Activated T-cell treated with anti-CD3 and anti-CD28 coated beads, Interleukin-2, amount 50 U/mL, for 72 hours (primary cell): ENCODE measurements at regions not wholly inside any gene's neighbourhood (a gene's known extent, or its start where the extent isn't known, plus 50 kb on each side); places are given as distances from the start of the nearest gene placed in this dataset.

Experiments
- ATAC-seq, 2 donors: fragments of 150-1000 bp; cut with Tn5 transposase; replicated peaks in 1 of 2; 2 replicates each; pipeline ENCODE4 v1.10.0; 2021; ENCODE audit warnings: moderate library complexity in 2 of 2, mild to moderate bottlenecking in 1 of 2
- DNase-seq, 2 donors: peaks; one replicate each; pipeline ENCODE4 v3.0.0; 2021 to 2022; ENCODE audit warnings: mixed read lengths in 1 of 2
- H3K27ac Mint-ChIP-seq: one replicate; pipeline ENCODE4 v1.8.0; 2022; ENCODE audit warnings: mild to moderate bottlenecking, moderate library complexity, mixed read lengths
- H3K27me3 Mint-ChIP-seq: one replicate; pipeline ENCODE4 v1.8.0; 2022; ENCODE audit warnings: low read depth, mixed read lengths
- H3K36me3 Mint-ChIP-seq, 2 donors: one replicate each; pipeline ENCODE4 v1.8.0; 2022; ENCODE audit warnings: mixed read lengths in 2 of 2, mild to moderate bottlenecking in 1 of 2; ENCODE audit not compliant: insufficient read depth in 2 of 2
- H3K4me1 Mint-ChIP-seq: one replicate; pipeline ENCODE4 v1.8.0; 2022; ENCODE audit warnings: low read depth, mixed read lengths
- H3K4me3 Mint-ChIP-seq, 2 donors: one replicate each; pipeline ENCODE4 v1.8.0; 2022; ENCODE audit warnings: mild to moderate bottlenecking in 2 of 2, mixed read lengths in 2 of 2, moderate library complexity in 2 of 2
- H3K9me3 Mint-ChIP-seq, 2 donors: one replicate each; pipeline ENCODE4 v1.8.0; 2022; ENCODE audit warnings: mixed read lengths in 2 of 2

DNA sequence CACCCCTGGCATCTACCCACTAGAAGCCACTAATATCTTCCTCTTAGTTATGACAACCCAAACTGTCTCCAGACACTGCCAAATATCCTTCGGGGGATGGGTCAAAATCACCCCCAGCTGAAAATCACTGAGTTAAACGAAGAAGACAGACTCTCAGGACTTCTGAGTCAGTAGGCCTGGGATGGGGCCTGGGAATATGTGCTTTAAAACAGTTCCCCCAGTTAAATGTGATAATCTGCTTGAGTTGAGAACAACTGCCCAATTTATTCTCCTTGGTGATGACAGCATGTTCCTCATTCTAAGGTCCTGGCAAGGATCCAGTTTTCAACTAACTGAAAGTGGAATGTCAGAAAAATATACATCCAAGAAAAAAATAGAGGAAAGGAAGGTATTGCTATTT is 52.4 kb downstream of the CBLL2 start:
- no peaks in the 10 kb centered on the region for H3K36me3 Mint-ChIP-seq
- no peak for DNase-seq
- peaks cover 8% of the 10 kb centered on the region for H3K27me3 Mint-ChIP-seq
- no peak for ATAC-seq
- H3K9me3 Mint-ChIP-seq, result no peaks in the 10 kb centered on the region
- H3K27ac Mint-ChIP-seq, result no peak overlapping the region
- H3K4me1 Mint-ChIP-seq, result no peaks in the 10 kb centered on the region
- H3K4me3 Mint-ChIP-seq, result no peak overlapping the region

DNA sequence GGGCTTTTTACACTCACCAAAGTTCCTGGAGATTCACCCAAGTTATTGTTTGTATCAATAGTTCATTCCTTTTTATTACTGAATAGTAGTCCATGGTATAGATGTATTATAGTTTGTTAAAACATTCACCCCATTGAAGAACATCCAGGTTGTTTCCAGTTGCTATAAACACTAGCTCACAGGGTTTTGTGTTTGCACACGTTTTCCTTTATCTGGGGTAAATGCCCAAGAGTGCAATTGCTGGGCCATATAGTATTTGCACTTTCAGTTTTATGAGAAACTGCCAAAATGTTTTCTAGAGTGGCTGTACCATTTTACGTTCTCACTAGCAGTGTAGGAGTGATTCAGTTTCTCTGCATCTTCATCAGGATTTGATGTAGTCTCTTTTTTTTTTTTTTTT is 57.1 kb downstream of the CBLL2 start:
- DNase-seq, result no peak
- Mint-ChIP-seq H3K27me3 (no peaks in the 10 kb centered on the region), H3K36me3 (no peaks in the 10 kb centered on the region), H3K9me3 (no peaks in the 10 kb centered on the region), H3K27ac (no peak overlapping the region), H3K4me1 (no peaks in the 10 kb centered on the region), H3K4me3 (no peak overlapping the region)
- no peak for ATAC-seq

- no peaks in the 10 kb centered on the region for H3K4me1 Mint-ChIP-seq
- H3K9me3 Mint-ChIP-seq, result no peaks in the 10 kb centered on the region
- H3K27me3 Mint-ChIP-seq, result peaks cover 9% of the 10 kb centered on the region
- DNase-seq (no peak), ATAC-seq (no peak)
- H3K36me3 Mint-ChIP-seq, result no peaks in the 10 kb centered on the region
- H3K27ac Mint-ChIP-seq, result no peak overlapping the region
- no peak overlapping the region for H3K4me3 Mint-ChIP-seq
Observed at GRCh38 chrX:22338740-22339139, 66.0 kb downstream of the CBLL2 start.

DNA sequence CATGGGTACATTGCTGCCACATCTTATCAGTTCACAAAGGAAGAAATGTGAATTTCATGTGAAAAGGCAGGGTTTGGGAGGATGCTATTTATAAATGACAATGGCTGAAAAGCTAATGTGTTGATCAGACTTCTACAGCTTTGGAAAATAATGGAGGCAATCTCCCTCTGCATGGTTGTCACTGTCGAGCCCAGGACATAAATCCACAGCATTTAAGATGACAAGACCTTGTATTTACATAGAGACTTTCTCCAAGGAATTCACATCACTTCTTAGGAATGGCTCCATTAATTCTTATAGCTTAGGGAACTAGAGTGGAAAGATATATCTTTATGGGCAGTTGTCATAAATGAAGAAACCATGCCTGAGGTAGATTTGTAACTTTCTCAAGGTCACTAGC is 66.7 kb downstream of the CBLL2 start:
- Mint-ChIP-seq H3K4me1 (no peaks in the 10 kb centered on the region), H3K9me3 (no peaks in the 10 kb centered on the region), H3K27me3 (peaks cover 9% of the 10 kb centered on the region), H3K36me3 (no peaks in the 10 kb centered on the region), H3K27ac (no peak overlapping the region), H3K4me3 (no peak overlapping the region)
- ATAC-seq (no peak), DNase-seq (no peak)

- Mint-ChIP-seq H3K4me3 (no peak overlapping the region), H3K9me3 (no peaks in the 10 kb centered on the region), H3K27ac (no peak overlapping the region), H3K36me3 (no peaks in the 10 kb centered on the region), H3K4me1 (no peaks in the 10 kb centered on the region), H3K27me3 (peaks cover 9% of the 10 kb centered on the region)
- DNase-seq, result no peak
- ATAC-seq, result no peak
Observed at GRCh38 chrX:22340022-22340616, 67.4 kb downstream of the CBLL2 start.

DNA sequence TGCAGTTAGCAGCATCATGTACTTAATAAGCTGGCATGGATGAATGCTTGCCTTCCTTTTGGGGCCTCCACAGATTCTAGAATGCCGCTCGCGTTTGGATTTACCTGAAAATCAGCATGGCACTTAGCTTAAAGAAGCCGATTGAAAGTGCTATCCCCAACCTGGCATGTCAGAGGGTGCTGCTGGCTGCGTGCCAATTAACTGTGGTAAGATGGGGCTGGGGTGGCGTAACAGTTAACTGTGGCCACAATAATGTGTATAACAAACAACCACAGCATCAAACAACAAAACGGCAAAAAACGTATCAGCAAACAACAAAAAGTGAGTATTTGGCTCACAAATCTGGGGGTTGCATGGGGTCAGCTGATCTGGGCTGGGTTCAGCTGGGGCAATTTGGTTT is 70.5 kb downstream of the CBLL2 start:
- Mint-ChIP-seq H3K9me3 (no peaks in the 10 kb centered on the region), H3K36me3 (no peaks in the 10 kb centered on the region), H3K27me3 (no peaks in the 10 kb centered on the region), H3K4me3 (no peak overlapping the region), H3K27ac (no peak overlapping the region), H3K4me1 (no peaks in the 10 kb centered on the region)
- ATAC-seq (no peak), DNase-seq (no peak)

DNA sequence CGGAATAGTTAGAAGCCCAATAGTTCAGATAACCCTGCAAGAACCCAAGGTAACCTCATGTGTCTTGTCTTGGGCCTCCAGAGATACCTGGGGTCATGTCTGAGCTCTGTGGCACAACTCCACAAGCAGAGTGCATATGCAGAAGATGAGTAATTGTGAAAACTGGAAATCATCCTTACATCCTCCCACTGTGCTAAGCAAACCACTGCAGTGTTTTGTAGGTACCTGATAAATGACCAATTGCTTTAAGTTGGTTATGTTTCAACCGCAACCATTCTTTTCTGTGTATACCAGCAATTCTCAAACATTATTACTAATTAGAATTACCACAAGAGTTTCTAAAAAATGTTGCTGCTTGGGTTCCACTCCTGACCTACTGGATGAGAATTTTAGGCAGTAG is 73.2 kb downstream of the CBLL2 start:
- Mint-ChIP-seq H3K36me3 (no peaks in the 10 kb centered on the region), H3K4me3 (no peak overlapping the region), H3K27me3 (peaks cover 6% of the 10 kb centered on the region), H3K9me3 (no peaks in the 10 kb centered on the region), H3K4me1 (no peaks in the 10 kb centered on the region), H3K27ac (no peak overlapping the region)
- DNase-seq (no peak), ATAC-seq (no peak)

- no peak overlapping the region for H3K27ac Mint-ChIP-seq
- no peaks in the 10 kb centered on the region for H3K4me1 Mint-ChIP-seq
- no peaks in the 10 kb centered on the region for H3K9me3 Mint-ChIP-seq
- no peak for DNase-seq
- peaks cover 6% of the 10 kb centered on the region for H3K27me3 Mint-ChIP-seq
- H3K36me3 Mint-ChIP-seq, result no peaks in the 10 kb centered on the region
- H3K4me3 Mint-ChIP-seq, result no peak overlapping the region
- ATAC-seq, result no peak
Observed at GRCh38 chrX:22347491-22347890, 74.8 kb downstream of the CBLL2 start.

DNA sequence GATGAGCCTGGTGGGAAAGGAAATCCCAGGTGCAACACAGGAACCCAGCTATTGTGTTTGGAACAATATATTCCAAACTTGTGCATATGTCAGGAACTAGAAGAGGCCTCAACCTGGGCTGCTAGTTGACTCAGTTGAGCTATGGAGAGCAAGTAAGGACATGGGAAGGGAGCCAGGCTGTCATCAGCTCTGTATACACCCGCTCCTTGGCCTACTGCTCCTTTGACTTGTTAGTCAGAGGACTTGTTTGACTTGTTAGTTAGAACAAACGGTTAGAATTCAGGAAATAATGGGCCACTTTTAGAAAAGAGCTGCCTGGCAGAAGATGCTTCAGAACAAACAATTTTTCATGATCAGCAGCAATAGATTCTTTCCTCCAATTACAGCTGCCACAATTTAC is 76.4 kb downstream of the CBLL2 start:
- ATAC-seq (no peak), DNase-seq (no peak)
- no peaks in the 10 kb centered on the region for H3K4me1 Mint-ChIP-seq
- no peaks in the 10 kb centered on the region for H3K9me3 Mint-ChIP-seq
- H3K27ac Mint-ChIP-seq, result no peak overlapping the region
- no peaks in the 10 kb centered on the region for H3K36me3 Mint-ChIP-seq
- H3K27me3 Mint-ChIP-seq, result peaks cover 6% of the 10 kb centered on the region
- H3K4me3 Mint-ChIP-seq, result no peak overlapping the region

DNA sequence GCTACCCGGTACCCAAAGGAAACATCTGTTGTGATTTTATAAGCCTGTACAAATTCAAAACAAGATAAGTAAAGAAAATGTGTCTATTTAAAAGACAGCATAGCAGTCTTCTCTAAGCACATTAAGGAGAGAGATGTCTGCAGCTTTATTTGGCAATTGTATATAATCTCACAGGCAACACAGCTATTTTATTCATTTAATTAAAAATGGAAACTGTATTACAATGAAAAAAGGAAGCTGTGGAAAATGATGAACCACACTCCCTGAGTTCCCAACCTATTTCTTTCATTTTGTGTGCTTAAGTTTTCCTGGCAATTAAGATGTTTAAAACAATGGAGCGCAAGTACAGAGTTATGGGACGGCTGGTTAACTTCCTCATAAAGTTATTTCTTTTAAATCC is 78.4 kb downstream of the CBLL2 start:
- no peak for ATAC-seq
- no peaks in the 10 kb centered on the region for H3K36me3 Mint-ChIP-seq

DNA sequence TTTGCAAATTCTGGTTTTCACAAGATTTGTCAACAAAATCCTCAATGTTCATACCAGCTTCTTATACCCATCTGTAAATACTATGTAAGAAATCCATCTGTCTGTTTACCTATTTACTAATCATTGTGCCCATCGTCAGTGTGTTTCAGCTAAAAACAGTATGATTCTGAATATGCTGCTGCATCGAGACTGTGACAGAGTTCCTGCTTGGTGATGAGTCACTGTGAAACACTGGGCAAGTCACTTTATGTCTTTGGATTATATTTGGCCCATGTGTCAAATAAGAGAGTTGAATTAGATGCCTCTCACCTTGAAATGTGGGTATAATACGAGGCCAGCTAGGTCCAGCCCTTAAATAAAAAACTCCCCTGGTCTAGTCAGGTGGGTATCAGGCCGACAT is 79.3 kb downstream of the CBLL2 start:
- no peak overlapping the region for H3K27ac Mint-ChIP-seq
- H3K4me3 Mint-ChIP-seq, result no peak overlapping the region
- no peaks in the 10 kb centered on the region for H3K36me3 Mint-ChIP-seq
- no peaks in the 10 kb centered on the region for H3K9me3 Mint-ChIP-seq
- DNase-seq (no peak), ATAC-seq (no peak)
- H3K4me1 Mint-ChIP-seq, result no peaks in the 10 kb centered on the region
- H3K27me3 Mint-ChIP-seq, result peaks cover 6% of the 10 kb centered on the region

More for the DNA sequence above, 78.4 kb downstream of the CBLL2 start:
- no peak for DNase-seq
- no peaks in the 10 kb centered on the region for H3K9me3 Mint-ChIP-seq
- H3K27me3 Mint-ChIP-seq, result peaks cover 6% of the 10 kb centered on the region
- no peak overlapping the region for H3K4me3 Mint-ChIP-seq
- no peak overlapping the region for H3K27ac Mint-ChIP-seq
- no peaks in the 10 kb centered on the region for H3K4me1 Mint-ChIP-seq

DNA sequence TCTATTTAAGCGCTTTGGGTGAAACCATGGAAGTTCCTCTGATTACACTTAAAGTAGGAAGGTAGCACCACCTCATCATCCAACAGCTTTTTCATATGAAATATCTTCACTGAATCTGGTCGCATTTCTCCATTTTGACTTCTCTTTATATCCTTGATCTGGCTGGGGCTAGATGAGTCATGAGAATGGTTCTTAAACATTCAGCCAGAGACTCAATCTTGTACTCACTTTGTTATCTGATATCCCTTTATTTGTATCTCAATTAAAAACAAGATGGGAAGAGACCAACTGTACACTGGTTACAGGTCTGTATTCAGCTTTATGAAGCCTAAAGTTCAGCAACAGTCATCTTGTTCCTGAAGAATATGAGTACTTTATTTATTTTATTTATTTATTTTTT is 84.9 kb downstream of the CBLL2 start:
- no peaks in the 10 kb centered on the region for H3K36me3 Mint-ChIP-seq
- H3K9me3 Mint-ChIP-seq, result no peaks in the 10 kb centered on the region
- H3K4me3 Mint-ChIP-seq, result no peak overlapping the region
- no peak for ATAC-seq
- H3K27me3 Mint-ChIP-seq, result no peaks in the 10 kb centered on the region
- no peak for DNase-seq
- H3K4me1 Mint-ChIP-seq, result no peaks in the 10 kb centered on the region
- no peak overlapping the region for H3K27ac Mint-ChIP-seq

GRCh38 chrX:22360129-22360528 is 87.4 kb downstream of the CBLL2 start:
- no peak for ATAC-seq
- no peak for DNase-seq

GRCh38 chrX:22365460-22365859 is 92.7 kb downstream of the CBLL2 start:
- DNase-seq (no peak), ATAC-seq (no peak)
- Mint-ChIP-seq H3K4me1 (no peaks in the 10 kb centered on the region), H3K36me3 (no peaks in the 10 kb centered on the region), H3K27ac (no peak overlapping the region), H3K27me3 (peaks cover 17% of the 10 kb centered on the region), H3K9me3 (peaks cover 0 to 2% of the 10 kb centered on the region in 2 donors), H3K4me3 (no peak overlapping the region)

More at GRCh38 chrX:22360129-22360528, 87.4 kb downstream of the CBLL2 start:
- Mint-ChIP-seq H3K27me3 (peaks cover 10% of the 10 kb centered on the region), H3K27ac (no peak overlapping the region), H3K9me3 (no peaks in the 10 kb centered on the region), H3K36me3 (no peaks in the 10 kb centered on the region), H3K4me3 (no peak overlapping the region), H3K4me1 (no peaks in the 10 kb centered on the region)
